ENCODE measurements at regions not wholly inside any gene's neighbourhood (a gene's known extent, or its start where the extent isn't known, plus 50 kb on each side); places are given as distances from the start of the nearest gene placed in this dataset.
"Not testable (repeated sequence)": the region's sequence is repeated elsewhere in the genome, so short reads cannot be mapped to it uniquely, and the experiment has no call there.

GRCh38 chr21:18723171-18723570, 319.6 kb upstream of the TMPRSS15 start:
- DNase-seq, result no peak

GRCh38 chr21:18725653-18726052, 322.1 kb upstream of the TMPRSS15 start:
- no peak for DNase-seq

GRCh38 chr21:18741954-18742353, 338.4 kb upstream of the TMPRSS15 start:
- no peak for DNase-seq

- DNase-seq, result no peak
Observed at GRCh38 chr21:18743531-18743930, 339.9 kb upstream of the TMPRSS15 start.

- no peak for DNase-seq
Observed at GRCh38 chr21:18744840-18745239, 341.3 kb upstream of the TMPRSS15 start.

- not testable (repeated sequence) for DNase-seq
Observed at GRCh38 chr21:18752894-18753293, 349.3 kb upstream of the TMPRSS15 start.

GRCh38 chr21:18756272-18756671, 352.7 kb upstream of the TMPRSS15 start:
- not testable (repeated sequence) for DNase-seq

- no peak for DNase-seq
Observed at GRCh38 chr21:18759267-18759666, 355.7 kb upstream of the TMPRSS15 start.

GRCh38 chr21:18759751-18760161, 356.2 kb upstream of the TMPRSS15 start:
- DNase-seq, result no peak

GRCh38 chr21:18760247-18760646, 356.7 kb upstream of the TMPRSS15 start:
- DNase-seq, result no peak

GRCh38 chr21:18764720-18765119, 361.1 kb upstream of the TMPRSS15 start:
- no peak for DNase-seq

- DNase-seq, result no peak
Observed at GRCh38 chr21:18769599-18769998, 366.0 kb upstream of the TMPRSS15 start.

GRCh38 chr21:18771845-18772380, 368.3 kb upstream of the TMPRSS15 start:
- DNase-seq, result no peak

GRCh38 chr21:18772404-18772803, 368.8 kb upstream of the TMPRSS15 start:
- DNase-seq, result no peak

GRCh38 chr21:18772897-18773296, 369.3 kb upstream of the TMPRSS15 start:
- no peak for DNase-seq

- DNase-seq, result no peak
Observed at GRCh38 chr21:18776936-18777335, 373.4 kb upstream of the TMPRSS15 start.

- no peak for DNase-seq
Observed at GRCh38 chr21:18782721-18783120, 379.1 kb upstream of the TMPRSS15 start.

GRCh38 chr21:18801468-18801867, 397.9 kb upstream of the TMPRSS15 start:
- no peak for DNase-seq

- no peak for DNase-seq
Observed at GRCh38 chr21:18803624-18804023, 400.0 kb upstream of the TMPRSS15 start.

- DNase-seq, result no peak
Observed at GRCh38 chr21:18810136-18810535, 406.6 kb upstream of the TMPRSS15 start.

GRCh38 chr21:18812308-18812707, 408.7 kb upstream of the TMPRSS15 start:
- no peak for DNase-seq

GRCh38 chr21:18819507-18819906, 415.9 kb upstream of the TMPRSS15 start:
- DNase-seq, result no peak

GRCh38 chr21:18826562-18826961, 423.0 kb upstream of the TMPRSS15 start:
- DNase-seq, result no peak

GRCh38 chr21:18831942-18832676, 428.5 kb upstream of the TMPRSS15 start:
- DNase-seq, result no peak

- DNase-seq, result no peak
Observed at GRCh38 chr21:18832950-18833349, 429.4 kb upstream of the TMPRSS15 start.
